Adrenal gland (tissue), 9 donors: ENCODE measurements at regions not wholly inside any gene's neighbourhood (a gene's known extent, or its start where the extent isn't known, plus 50 kb on each side); places are given as distances from the start of the nearest gene placed in this dataset.
"Not testable (repeated sequence)": the region's sequence is repeated elsewhere in the genome, so short reads cannot be mapped to it uniquely, and the experiment has no call there.

ENCODE experiments used
- DNase-seq, 7 donors: peaks; one replicate each; pipeline ENCODE4 v3.0.0-alpha.2; 2019 to 2020
- H3K27ac ChIP-seq, 5 donors: fragments of 200-600 bp; sonication (generic) in 4 of 5; 1 replicate in 3 of 5; 2 replicates in 2 of 5; pipeline versions ENCODE4 v1.5.1 to v1.8.0; 2016 to 2020; ENCODE audit warnings: mild to moderate bottlenecking in 1 of 5
- H3K27me3 ChIP-seq: fragments of 200-600 bp; 2 replicates; pipeline ENCODE4 v1.8.0; 2021
- H3K36me3 ChIP-seq, 2 donors: fragments of 200-600 bp; replicated peaks in 1 of 2; 1 replicate in 1 of 2; 2 replicates in 1 of 2; pipeline versions ENCODE4 v1.5.1 to v1.8.0; 2018 to 2022
- H3K4me1 ChIP-seq, 2 donors: fragments of 200-600 bp; replicated peaks in 1 of 2; 1 replicate in 1 of 2; 2 replicates in 1 of 2; pipeline versions ENCODE4 v1.5.1 to v1.8.0; 2018 to 2021
- H3K4me3 ChIP-seq, 4 donors: fragments of 200-600 bp; sonication (generic) in 3 of 4; one replicate each; pipeline ENCODE4 v1.5.1; 2016 to 2018
- H3K9me3 ChIP-seq, 3 donors: fragments of 200-600 bp; sonication (generic) in 1 of 3; replicated peaks in 1 of 3; 1 replicate in 2 of 3; 2 replicates in 1 of 3; pipeline versions ENCODE4 v1.5.1 to v1.8.0; 2016 to 2021
- POLR2A ChIP-seq, 2 donors: fragments of 450-650 bp; IDR thresholded peaks; one replicate each; pipeline ENCODE4 v1.6.1; 2017; ENCODE audit warnings: antibody characterized with exemption in 2 of 2, mild to moderate bottlenecking in 2 of 2, moderate library complexity in 1 of 2
- WGBS, 4 donors: extraction: QIAGEN DNeasy Blood & Tissue Kit in 2 of 4; methylation state at CpG; one replicate each; pipeline versions ENCODE4 v1.1.5 to v1.1.7; 2013 to 2017; 5-methylcytosine and 5-hydroxymethylcytosine counted together
- intact Hi-C, 2 donors: fragments of 100-400 bp; cut with DNase I; formaldehyde crosslinking; loops; one replicate each; pipeline versions ENCODE4 v1.14.1 to v1.15.0; 2022 to 2023
- TF ChIP-seq, protein P1 (sequence below), 6 experiments: fragments of 450-650 bp in 4 of 6; fragments of 200-600 bp in 2 of 6; sonication (generic) in 1 of 6; IDR thresholded peaks; 1 replicate in 5 of 6; 2 replicates in 1 of 6; pipeline versions ENCODE4 v1.5.1 to v1.8.0; 2016 to 2021; ENCODE audit warnings: antibody characterized with exemption in 6 of 6, mild to moderate bottlenecking in 2 of 6, moderate library complexity in 1 of 6
- donor health status: healthy with polysubstance abuse.
- donor health status: Bipolar disorder and iron deficiency.
- donor health status: DM: yes; HTN: yes; CAD: no.
- donor health status: DM: no; HTN: no; CAD: no.
- donor health status: DM: no; HTN: no; CAD: no.

DNA sequence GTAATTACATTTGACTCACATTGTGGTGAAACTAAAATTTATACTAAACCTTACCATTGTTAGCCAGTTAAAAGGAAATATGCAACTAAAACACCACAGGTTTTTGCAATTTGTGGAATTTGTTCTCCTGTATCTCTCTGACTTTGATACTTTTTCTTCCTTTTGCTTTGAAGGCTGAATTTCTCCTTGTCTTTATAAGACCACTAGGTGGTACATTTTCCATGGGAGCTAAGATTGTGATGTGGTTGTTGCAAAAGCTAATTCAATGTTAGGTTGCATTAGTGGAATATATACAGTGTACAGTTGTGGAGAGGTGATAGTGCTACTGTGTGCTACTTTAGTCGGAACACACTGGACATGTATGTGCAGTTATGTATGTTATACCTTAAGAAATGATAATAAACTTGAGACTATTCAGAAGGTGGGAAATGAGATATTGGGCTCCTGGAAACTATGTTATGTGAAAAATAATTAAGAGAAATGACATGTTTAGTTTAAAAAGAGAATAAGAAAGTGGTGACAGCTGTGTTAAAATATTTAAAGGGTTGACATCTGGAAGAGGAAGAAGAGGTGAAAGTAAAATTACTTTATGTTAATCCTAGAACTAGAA is 70.3 kb downstream of the ARL9 start:
- Histone ChIP-seq H3K36me3 (no peaks in the 10 kb centered on the region), H3K4me1 (no peaks in the 10 kb centered on the region), H3K27me3 (no peaks in the 10 kb centered on the region), H3K27ac (no peak overlapping the region), H3K4me3 (no peak overlapping the region), H3K9me3 (no peaks in the 10 kb centered on the region)
- WGBS, 4 donors = 19 to 34% (median 21%) methylated on average over 1 of the region's 1 CpG
- TF ChIP-seq, protein P1, sequence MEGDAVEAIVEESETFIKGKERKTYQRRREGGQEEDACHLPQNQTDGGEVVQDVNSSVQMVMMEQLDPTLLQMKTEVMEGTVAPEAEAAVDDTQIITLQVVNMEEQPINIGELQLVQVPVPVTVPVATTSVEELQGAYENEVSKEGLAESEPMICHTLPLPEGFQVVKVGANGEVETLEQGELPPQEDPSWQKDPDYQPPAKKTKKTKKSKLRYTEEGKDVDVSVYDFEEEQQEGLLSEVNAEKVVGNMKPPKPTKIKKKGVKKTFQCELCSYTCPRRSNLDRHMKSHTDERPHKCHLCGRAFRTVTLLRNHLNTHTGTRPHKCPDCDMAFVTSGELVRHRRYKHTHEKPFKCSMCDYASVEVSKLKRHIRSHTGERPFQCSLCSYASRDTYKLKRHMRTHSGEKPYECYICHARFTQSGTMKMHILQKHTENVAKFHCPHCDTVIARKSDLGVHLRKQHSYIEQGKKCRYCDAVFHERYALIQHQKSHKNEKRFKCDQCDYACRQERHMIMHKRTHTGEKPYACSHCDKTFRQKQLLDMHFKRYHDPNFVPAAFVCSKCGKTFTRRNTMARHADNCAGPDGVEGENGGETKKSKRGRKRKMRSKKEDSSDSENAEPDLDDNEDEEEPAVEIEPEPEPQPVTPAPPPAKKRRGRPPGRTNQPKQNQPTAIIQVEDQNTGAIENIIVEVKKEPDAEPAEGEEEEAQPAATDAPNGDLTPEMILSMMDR (IDR thresholded peaks at IDR 0.05) = peak; percentile 24 to 58 (median 56)
- TF ChIP-seq POLR2A (IDR thresholded peaks at IDR 0.05) = no peak
- DNase-seq = no peak
- intact Hi-C loops = loop anchor here in 1 of 2 donors (10.0 kb wide), 1 partner anchor 229 kb away; no protein-coding TSS in a partner anchor

DNA sequence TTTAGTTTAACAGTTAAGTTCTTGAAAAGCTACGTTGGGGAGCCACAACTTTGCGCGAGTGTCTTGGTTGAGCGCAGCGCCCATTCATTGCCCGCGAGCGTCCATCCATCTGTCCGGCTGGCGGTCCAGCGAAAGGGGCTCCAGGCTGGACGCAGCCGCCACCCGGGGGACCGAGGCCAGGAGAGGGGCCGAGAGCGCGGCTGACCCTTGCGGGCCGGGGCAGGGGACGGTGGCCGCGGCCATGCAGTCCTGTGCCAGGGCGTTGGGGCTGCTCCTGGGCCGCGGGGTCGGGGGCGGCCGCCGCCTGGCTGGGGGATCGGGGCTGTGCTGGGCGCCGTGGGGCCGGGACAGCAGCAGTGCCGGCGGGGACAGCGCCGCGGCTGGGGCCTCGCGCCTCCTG is 86.8 kb downstream of the ARL9 start:
- H3K4me3 ChIP-seq, intact Hi-C loops, H3K36me3 ChIP-seq, DNase-seq, H3K9me3 ChIP-seq, H3K27ac ChIP-seq, H3K4me1 ChIP-seq, H3K27me3 ChIP-seq: not testable (repeated sequence)
- WGBS, 4 donors = 27 to 76% (median 41%) methylated on average over 14 to 41 of the region's 41 CpGs
